GM23338 (cell line): ENCODE measurements at regions not wholly inside any gene's neighbourhood (a gene's known extent, or its start where the extent isn't known, plus 50 kb on each side); places are given as distances from the start of the nearest gene placed in this dataset.

Experiments
- ATAC-seq: fragments of 200-7000 bp; cut with Tn5 transposase; 3 replicates; pipeline ENCODE4 v1.9.1; 2020
- DNase-seq: peaks from one replicate; pipeline ENCODE4 v3.0.0-alpha.2; 2015; ENCODE audit warnings: low spot score
- H2AFZ ChIP-seq: fragments of 200-600 bp; sonication (generic); 2 replicates; pipeline ENCODE4 v1.8.0; 2016; ENCODE audit warnings: antibody characterized with exemption, mild to moderate bottlenecking, moderate library complexity
- H3F3A ChIP-seq: fragments of 200-600 bp; sonication (generic); replicated peaks from 2 replicates; pipeline ENCODE4 v1.8.0; 2017; ENCODE audit warnings: antibody characterized with exemption, mixed run types, low read depth
- H3K27ac ChIP-seq: fragments of 200-600 bp; sonication (generic); 2 replicates; pipeline ENCODE4 v1.6.1; 2016; ENCODE audit warnings: low read depth
- H3K27me3 ChIP-seq: fragments of 200-600 bp; sonication (generic); 2 replicates; pipeline ENCODE4 v1.8.0; 2016; ENCODE audit warnings: mild to moderate bottlenecking, mixed run types, moderate library complexity; ENCODE audit not compliant: insufficient read depth
- H3K36me3 ChIP-seq: fragments of 200-600 bp; sonication (generic); 2 replicates; pipeline ENCODE4 v1.8.0; 2016; ENCODE audit warnings: mild to moderate bottlenecking; ENCODE audit not compliant: insufficient read depth
- H3K4me1 ChIP-seq: fragments of 200-600 bp; sonication (generic); 2 replicates; pipeline ENCODE4 v1.8.0; 2016; ENCODE audit warnings: mild to moderate bottlenecking, moderate library complexity; ENCODE audit not compliant: insufficient read depth
- H3K4me2 ChIP-seq: fragments of 200-600 bp; sonication (generic); 2 replicates; pipeline ENCODE4 v1.7.1; 2017; ENCODE audit warnings: mixed run types
- H3K4me3 ChIP-seq: fragments of 200-600 bp; sonication (generic); 2 replicates; pipeline ENCODE4 v1.6.1; 2016; ENCODE audit warnings: mixed run types
- H3K79me2 ChIP-seq: fragments of 200-600 bp; sonication (generic); replicated peaks from 2 replicates; pipeline ENCODE4 v1.8.0; 2017; ENCODE audit warnings: mild to moderate bottlenecking; ENCODE audit not compliant: insufficient read depth
- H3K9me2 ChIP-seq: fragments of 200-600 bp; sonication (generic); 2 replicates; pipeline ENCODE4 v1.8.0; 2017; ENCODE audit not compliant: insufficient read depth
- H4K20me1 ChIP-seq: fragments of 200-600 bp; sonication (generic); replicated peaks from 2 replicates; pipeline ENCODE4 v1.8.0; 2017; ENCODE audit warnings: mild to moderate bottlenecking; ENCODE audit not compliant: insufficient read depth
- H3K27ac Mint-ChIP-seq: 2 replicates; pipeline ENCODE4 v1.8.0; 2020; ENCODE audit warnings: inconsistent platforms, mild to moderate bottlenecking, moderate library complexity, mixed read lengths
- H3K27me3 Mint-ChIP-seq: 3 replicates; pipeline ENCODE4 v1.8.0; 2022; ENCODE audit warnings: low read depth, mild to moderate bottlenecking, moderate library complexity, mixed read lengths, inconsistent platforms; ENCODE audit not compliant: insufficient read depth, poor library complexity
- H3K36me3 Mint-ChIP-seq: 3 replicates; pipeline ENCODE4 v1.8.0; 2021; ENCODE audit warnings: low read depth, mild to moderate bottlenecking, inconsistent platforms, moderate library complexity, mixed read lengths
- H3K4me1 Mint-ChIP-seq: 3 replicates; pipeline ENCODE4 v1.8.0; 2020; ENCODE audit warnings: mild to moderate bottlenecking, inconsistent platforms, mixed read lengths
- H3K4me3 Mint-ChIP-seq: 3 replicates; pipeline ENCODE4 v1.8.0; 2021; ENCODE audit warnings: moderate library complexity, mild to moderate bottlenecking, inconsistent platforms, mixed read lengths
- H3K9me3 Mint-ChIP-seq: 3 replicates; pipeline ENCODE4 v1.8.0; 2020; ENCODE audit warnings: moderate library complexity, mild to moderate bottlenecking, inconsistent platforms, mixed read lengths
- CREB1 ChIP-seq: fragments of 250-450 bp; sonication (Bioruptor Pico); IDR thresholded peaks from 2 replicates; pipeline ENCODE4 v1.5.0; 2020; ENCODE audit warnings: low read depth, mild to moderate bottlenecking, moderate library complexity
- CTCF ChIP-seq, 2 experiments: fragments of 200-600 bp in 1 of 2; sonication (generic) in 1 of 2; conservative IDR thresholded peaks; 2 replicates each; pipeline versions ENCODE4 v1.5.1 to v1.6.1; 2016 to 2017; ENCODE audit warnings: antibody characterized with exemption in 2 of 2, low read depth in 2 of 2, mild to moderate bottlenecking in 2 of 2, moderate library complexity in 1 of 2
- EZH2 ChIP-seq: fragments of 200-600 bp; sonication (generic); IDR thresholded peaks from one replicate; pipeline ENCODE4 v1.8.0; 2017; ENCODE audit warnings: antibody characterized with exemption, mild to moderate bottlenecking, low read depth; ENCODE audit not compliant: unreplicated experiment
- EZH2phosphoT487 ChIP-seq: fragments of 200-600 bp; sonication (generic); IDR thresholded peaks from one replicate; pipeline ENCODE4 v1.8.1; 2018; ENCODE audit warnings: antibody characterized with exemption; ENCODE audit not compliant: unreplicated experiment
- JUNB ChIP-seq: IDR thresholded peaks from one replicate; pipeline ENCODE4 v1.6.1; 2016; ENCODE audit warnings: antibody characterized with exemption; ENCODE audit not compliant: unreplicated experiment
- NANOG ChIP-seq: IDR thresholded peaks from 2 replicates; pipeline ENCODE4 v1.6.1; 2016; ENCODE audit warnings: antibody characterized with exemption, borderline replicate concordance
- POLR2AphosphoS5 ChIP-seq: IDR thresholded peaks from 2 replicates; pipeline ENCODE4 v1.6.1; 2016; ENCODE audit warnings: antibody characterized with exemption, low read depth
- STAT1 ChIP-seq: IDR thresholded peaks from one replicate; pipeline ENCODE4 v1.6.1; 2016; ENCODE audit warnings: antibody characterized with exemption; ENCODE audit not compliant: unreplicated experiment
- ZNF114 ChIP-seq: fragments of 250-450 bp; sonication (Bioruptor Pico); IDR thresholded peaks from 2 replicates; pipeline ENCODE4 v1.5.0; 2020; ENCODE audit warnings: mild to moderate bottlenecking, moderate library complexity
- ZNF331 ChIP-seq: fragments of 250-450 bp; sonication (Bioruptor Pico); IDR thresholded peaks from 2 replicates; pipeline ENCODE4 v1.5.0; 2020; ENCODE audit warnings: low read depth, mild to moderate bottlenecking, moderate library complexity
- TF ChIP-seq, protein P1 (sequence below): IDR thresholded peaks from one replicate; pipeline ENCODE4 v1.6.1; 2018; ENCODE audit warnings: antibody characterized with exemption; ENCODE audit not compliant: unreplicated experiment
- TF ChIP-seq, protein P2 (sequence below): fragments of 250-450 bp; sonication (Bioruptor Pico); IDR thresholded peaks from 2 replicates; pipeline ENCODE4 v1.5.0; 2020; ENCODE audit warnings: mild to moderate bottlenecking, moderate library complexity
- TF ChIP-seq, protein P3 (sequence below): IDR thresholded peaks from 2 replicates; pipeline ENCODE4 v1.6.1; 2016; ENCODE audit warnings: antibody characterized with exemption

- Histone ChIP-seq H3K79me2 (no peaks in the 10 kb centered on the region), H3K27ac (no peak overlapping the region), H3K4me3 (no peak overlapping the region), H2AFZ (peak overlapping the region; percentile 56; the same call in 1 of the 2 replicates), H3K27me3 (no peaks in the 10 kb centered on the region), H3K4me2 (no peak overlapping the region), H3K9me2 (no peaks in the 10 kb centered on the region), H3K4me1 (no peaks in the 10 kb centered on the region), H3K36me3 (no peaks in the 10 kb centered on the region), H3F3A (no peaks in the 10 kb centered on the region), H4K20me1 (no peaks in the 10 kb centered on the region)
- DNase-seq (no peak), ATAC-seq (no peak)
- no peaks in the 10 kb centered on the region for H3K9me3 Mint-ChIP-seq
- H3K4me1 Mint-ChIP-seq: peaks cover 6% of the 10 kb centered on the region; the same call in 1 of the 3 replicates
- no peak overlapping the region for H3K4me3 Mint-ChIP-seq
- no peaks in the 10 kb centered on the region for H3K36me3 Mint-ChIP-seq
- TF ChIP-seq CTCF (conservative IDR thresholded peaks at IDR 0.05; ENCODE audit: low read depth in 2 of 2) (no peak), ZNF331 (no peak), JUNB (no peak), NANOG (no peak), STAT1 (no peak), CREB1 (CRISPR knock-in tag) (no peak), ZNF114 (CRISPR knock-in tag) (no peak), EZH2 (no peak), POLR2AphosphoS5 (no peak), EZH2phosphoT487 (no peak)
- TF ChIP-seq, protein P1, sequence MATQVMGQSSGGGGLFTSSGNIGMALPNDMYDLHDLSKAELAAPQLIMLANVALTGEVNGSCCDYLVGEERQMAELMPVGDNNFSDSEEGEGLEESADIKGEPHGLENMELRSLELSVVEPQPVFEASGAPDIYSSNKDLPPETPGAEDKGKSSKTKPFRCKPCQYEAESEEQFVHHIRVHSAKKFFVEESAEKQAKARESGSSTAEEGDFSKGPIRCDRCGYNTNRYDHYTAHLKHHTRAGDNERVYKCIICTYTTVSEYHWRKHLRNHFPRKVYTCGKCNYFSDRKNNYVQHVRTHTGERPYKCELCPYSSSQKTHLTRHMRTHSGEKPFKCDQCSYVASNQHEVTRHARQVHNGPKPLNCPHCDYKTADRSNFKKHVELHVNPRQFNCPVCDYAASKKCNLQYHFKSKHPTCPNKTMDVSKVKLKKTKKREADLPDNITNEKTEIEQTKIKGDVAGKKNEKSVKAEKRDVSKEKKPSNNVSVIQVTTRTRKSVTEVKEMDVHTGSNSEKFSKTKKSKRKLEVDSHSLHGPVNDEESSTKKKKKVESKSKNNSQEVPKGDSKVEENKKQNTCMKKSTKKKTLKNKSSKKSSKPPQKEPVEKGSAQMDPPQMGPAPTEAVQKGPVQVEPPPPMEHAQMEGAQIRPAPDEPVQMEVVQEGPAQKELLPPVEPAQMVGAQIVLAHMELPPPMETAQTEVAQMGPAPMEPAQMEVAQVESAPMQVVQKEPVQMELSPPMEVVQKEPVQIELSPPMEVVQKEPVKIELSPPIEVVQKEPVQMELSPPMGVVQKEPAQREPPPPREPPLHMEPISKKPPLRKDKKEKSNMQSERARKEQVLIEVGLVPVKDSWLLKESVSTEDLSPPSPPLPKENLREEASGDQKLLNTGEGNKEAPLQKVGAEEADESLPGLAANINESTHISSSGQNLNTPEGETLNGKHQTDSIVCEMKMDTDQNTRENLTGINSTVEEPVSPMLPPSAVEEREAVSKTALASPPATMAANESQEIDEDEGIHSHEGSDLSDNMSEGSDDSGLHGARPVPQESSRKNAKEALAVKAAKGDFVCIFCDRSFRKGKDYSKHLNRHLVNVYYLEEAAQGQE: no peak
- TF ChIP-seq, protein P2, sequence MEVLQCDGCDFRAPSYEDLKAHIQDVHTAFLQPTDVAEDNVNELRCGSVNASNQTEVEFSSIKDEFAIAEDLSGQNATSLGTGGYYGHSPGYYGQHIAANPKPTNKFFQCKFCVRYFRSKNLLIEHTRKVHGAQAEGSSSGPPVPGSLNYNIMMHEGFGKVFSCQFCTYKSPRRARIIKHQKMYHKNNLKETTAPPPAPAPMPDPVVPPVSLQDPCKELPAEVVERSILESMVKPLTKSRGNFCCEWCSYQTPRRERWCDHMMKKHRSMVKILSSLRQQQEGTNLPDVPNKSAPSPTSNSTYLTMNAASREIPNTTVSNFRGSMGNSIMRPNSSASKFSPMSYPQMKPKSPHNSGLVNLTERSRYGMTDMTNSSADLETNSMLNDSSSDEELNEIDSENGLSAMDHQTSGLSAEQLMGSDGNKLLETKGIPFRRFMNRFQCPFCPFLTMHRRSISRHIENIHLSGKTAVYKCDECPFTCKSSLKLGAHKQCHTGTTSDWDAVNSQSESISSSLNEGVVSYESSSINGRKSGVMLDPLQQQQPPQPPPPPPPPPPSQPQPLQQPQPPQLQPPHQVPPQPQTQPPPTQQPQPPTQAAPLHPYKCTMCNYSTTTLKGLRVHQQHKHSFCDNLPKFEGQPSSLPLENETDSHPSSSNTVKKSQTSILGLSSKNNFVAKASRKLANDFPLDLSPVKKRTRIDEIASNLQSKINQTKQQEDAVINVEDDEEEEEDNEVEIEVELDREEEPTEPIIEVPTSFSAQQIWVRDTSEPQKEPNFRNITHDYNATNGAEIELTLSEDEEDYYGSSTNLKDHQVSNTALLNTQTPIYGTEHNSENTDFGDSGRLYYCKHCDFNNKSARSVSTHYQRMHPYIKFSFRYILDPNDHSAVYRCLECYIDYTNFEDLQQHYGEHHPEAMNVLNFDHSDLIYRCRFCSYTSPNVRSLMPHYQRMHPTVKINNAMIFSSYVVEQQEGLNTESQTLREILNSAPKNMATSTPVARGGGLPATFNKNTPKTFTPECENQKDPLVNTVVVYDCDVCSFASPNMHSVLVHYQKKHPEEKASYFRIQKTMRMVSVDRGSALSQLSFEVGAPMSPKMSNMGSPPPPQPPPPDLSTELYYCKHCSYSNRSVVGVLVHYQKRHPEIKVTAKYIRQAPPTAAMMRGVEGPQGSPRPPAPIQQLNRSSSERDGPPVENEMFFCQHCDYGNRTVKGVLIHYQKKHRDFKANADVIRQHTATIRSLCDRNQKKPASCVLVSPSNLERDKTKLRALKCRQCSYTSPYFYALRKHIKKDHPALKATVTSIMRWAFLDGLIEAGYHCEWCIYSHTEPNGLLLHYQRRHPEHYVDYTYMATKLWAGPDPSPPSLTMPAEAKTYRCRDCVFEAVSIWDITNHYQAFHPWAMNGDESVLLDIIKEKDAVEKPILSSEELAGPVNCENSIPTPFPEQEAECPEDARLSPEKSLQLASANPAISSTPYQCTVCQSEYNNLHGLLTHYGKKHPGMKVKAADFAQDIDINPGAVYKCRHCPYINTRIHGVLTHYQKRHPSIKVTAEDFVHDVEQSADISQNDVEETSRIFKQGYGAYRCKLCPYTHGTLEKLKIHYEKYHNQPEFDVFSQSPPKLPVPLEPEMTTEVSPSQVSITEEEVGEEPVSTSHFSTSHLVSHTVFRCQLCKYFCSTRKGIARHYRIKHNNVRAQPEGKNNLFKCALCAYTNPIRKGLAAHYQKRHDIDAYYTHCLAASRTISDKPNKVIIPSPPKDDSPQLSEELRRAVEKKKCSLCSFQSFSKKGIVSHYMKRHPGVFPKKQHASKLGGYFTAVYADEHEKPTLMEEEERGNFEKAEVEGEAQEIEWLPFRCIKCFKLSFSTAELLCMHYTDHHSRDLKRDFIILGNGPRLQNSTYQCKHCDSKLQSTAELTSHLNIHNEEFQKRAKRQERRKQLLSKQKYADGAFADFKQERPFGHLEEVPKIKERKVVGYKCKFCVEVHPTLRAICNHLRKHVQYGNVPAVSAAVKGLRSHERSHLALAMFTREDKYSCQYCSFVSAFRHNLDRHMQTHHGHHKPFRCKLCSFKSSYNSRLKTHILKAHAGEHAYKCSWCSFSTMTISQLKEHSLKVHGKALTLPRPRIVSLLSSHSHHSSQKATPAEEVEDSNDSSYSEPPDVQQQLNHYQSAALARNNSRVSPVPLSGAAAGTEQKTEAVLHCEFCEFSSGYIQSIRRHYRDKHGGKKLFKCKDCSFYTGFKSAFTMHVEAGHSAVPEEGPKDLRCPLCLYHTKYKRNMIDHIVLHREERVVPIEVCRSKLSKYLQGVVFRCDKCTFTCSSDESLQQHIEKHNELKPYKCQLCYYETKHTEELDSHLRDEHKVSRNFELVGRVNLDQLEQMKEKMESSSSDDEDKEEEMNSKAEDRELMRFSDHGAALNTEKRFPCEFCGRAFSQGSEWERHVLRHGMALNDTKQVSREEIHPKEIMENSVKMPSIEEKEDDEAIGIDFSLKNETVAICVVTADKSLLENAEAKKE: no peak
- TF ChIP-seq, protein P3, sequence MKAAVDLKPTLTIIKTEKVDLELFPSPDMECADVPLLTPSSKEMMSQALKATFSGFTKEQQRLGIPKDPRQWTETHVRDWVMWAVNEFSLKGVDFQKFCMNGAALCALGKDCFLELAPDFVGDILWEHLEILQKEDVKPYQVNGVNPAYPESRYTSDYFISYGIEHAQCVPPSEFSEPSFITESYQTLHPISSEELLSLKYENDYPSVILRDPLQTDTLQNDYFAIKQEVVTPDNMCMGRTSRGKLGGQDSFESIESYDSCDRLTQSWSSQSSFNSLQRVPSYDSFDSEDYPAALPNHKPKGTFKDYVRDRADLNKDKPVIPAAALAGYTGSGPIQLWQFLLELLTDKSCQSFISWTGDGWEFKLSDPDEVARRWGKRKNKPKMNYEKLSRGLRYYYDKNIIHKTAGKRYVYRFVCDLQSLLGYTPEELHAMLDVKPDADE: no peak
- H3K27ac Mint-ChIP-seq: peak overlapping the region; percentile 20; the same call in 1 of the 2 replicates
- peaks cover 5% of the 10 kb centered on the region for H3K27me3 Mint-ChIP-seq
These were observed 132.7 kb downstream of the SCG2 start for GRCh38 chr2:223469270-223470046.
